ENCODE measurements at regions not wholly inside any gene's neighbourhood (a gene's known extent, or its start where the extent isn't known, plus 50 kb on each side); places are given as distances from the start of the nearest gene placed in this dataset.

- DNase-seq, result no peak
These were observed 1057.7 kb upstream of the TMEM132C start for GRCh38 chr12:127209318-127209717.

- no peak for DNase-seq
These were observed 1052.8 kb upstream of the TMEM132C start for GRCh38 chr12:127214186-127214585.

- DNase-seq, result no peak
These were observed 1044.0 kb upstream of the TMEM132C start for GRCh38 chr12:127223011-127223410.

GRCh38 chr12:127223731-127224130 is 1043.2 kb upstream of the TMEM132C start:
- no peak for DNase-seq

- DNase-seq, result no peak
These were observed 1036.1 kb upstream of the TMEM132C start for GRCh38 chr12:127230843-127231260.

- no peak for DNase-seq
These were observed 1035.6 kb upstream of the TMEM132C start for GRCh38 chr12:127231371-127231770.

- DNase-seq, result no peak
These were observed 1034.0 kb upstream of the TMEM132C start for GRCh38 chr12:127233016-127233415.

- no peak for DNase-seq
These were observed 1031.2 kb upstream of the TMEM132C start for GRCh38 chr12:127235761-127236160.

GRCh38 chr12:127236491-127236890 is 1030.5 kb upstream of the TMEM132C start:
- no peak for DNase-seq

GRCh38 chr12:127237151-127237550 is 1029.8 kb upstream of the TMEM132C start:
- DNase-seq, result no peak

- DNase-seq, result no peak
These were observed 1028.9 kb upstream of the TMEM132C start for GRCh38 chr12:127238107-127238506.

- no peak for DNase-seq
These were observed 1027.2 kb upstream of the TMEM132C start for GRCh38 chr12:127239781-127240180.

GRCh38 chr12:127240249-127240929 is 1026.6 kb upstream of the TMEM132C start:
- no peak for DNase-seq

- no peak for DNase-seq
These were observed 1025.7 kb upstream of the TMEM132C start for GRCh38 chr12:127241072-127241817.

GRCh38 chr12:127245009-127245408 is 1022.0 kb upstream of the TMEM132C start:
- DNase-seq, result no peak

GRCh38 chr12:127245437-127245836 is 1021.5 kb upstream of the TMEM132C start:
- no peak for DNase-seq

GRCh38 chr12:127247937-127248336 is 1019.0 kb upstream of the TMEM132C start:
- no peak for DNase-seq

- no peak for DNase-seq
These were observed 1017.5 kb upstream of the TMEM132C start for GRCh38 chr12:127249428-127249827.

GRCh38 chr12:127253797-127254327 is 1013.1 kb upstream of the TMEM132C start:
- DNase-seq, result no peak

- DNase-seq, result no peak
These were observed 1012.5 kb upstream of the TMEM132C start for GRCh38 chr12:127254420-127254955.

GRCh38 chr12:127257366-127257935 is 1009.5 kb upstream of the TMEM132C start:
- no peak for DNase-seq

GRCh38 chr12:127260531-127260930 is 1006.4 kb upstream of the TMEM132C start:
- DNase-seq, result no peak

GRCh38 chr12:127260999-127261398 is 1006.0 kb upstream of the TMEM132C start:
- no peak for DNase-seq

- no peak for DNase-seq
These were observed 1004.4 kb upstream of the TMEM132C start for GRCh38 chr12:127262615-127263014.
